ENCODE measurements at regions not wholly inside any gene's neighbourhood (a gene's known extent, or its start where the extent isn't known, plus 50 kb on each side); places are given as distances from the start of the nearest gene placed in this dataset.
A peak's percentile ranks its signal among the peaks of the same experiment; 100 is the strongest.

DNA sequence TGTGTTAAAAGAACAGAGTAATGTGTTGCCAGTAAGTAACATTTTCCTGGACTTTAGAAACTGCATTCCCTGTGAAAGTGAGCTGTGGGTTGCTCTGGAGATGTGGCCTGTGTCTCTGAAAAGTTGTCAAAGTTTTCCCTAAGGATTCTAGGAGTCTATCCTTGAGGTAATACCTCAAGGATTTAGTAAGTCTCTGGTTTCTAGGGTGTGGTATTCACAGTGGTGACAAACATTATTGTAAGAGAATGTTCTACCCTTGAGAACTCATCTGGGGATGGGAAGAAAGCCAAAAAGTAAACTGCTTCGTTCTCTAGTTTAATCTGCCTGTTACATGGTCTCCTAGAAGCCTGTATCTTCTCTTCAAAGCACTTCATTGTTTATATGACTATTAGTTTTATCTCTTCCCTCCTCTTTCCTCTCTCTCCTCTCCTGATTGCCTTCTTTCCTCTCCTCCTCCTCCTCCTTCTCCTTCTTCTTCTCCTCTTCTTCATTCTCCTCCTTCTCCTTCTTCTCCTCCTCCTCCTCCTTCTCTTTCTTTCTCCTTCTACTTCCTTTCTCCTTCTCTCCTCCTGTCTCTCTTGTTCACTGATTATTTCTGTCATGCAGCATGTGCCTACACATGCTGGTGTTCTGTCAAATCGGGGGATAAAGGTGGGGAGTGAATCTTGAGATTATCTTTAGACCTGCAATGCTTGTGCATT is 321.3 kb downstream of the PTTG2 start:
- H3K36me3 Mint-ChIP-seq (ENCODE audit: low read depth), result no peaks in the 10 kb centered on the region
- ATAC-seq, result no peak
- peaks cover 4% of the 10 kb centered on the region for H3K4me1 Mint-ChIP-seq (ENCODE audit: low read depth)
- no peak for TF ChIP-seq CTCF (IDR thresholded peaks at IDR 0.05)
- H3K27ac Mint-ChIP-seq, result no peak overlapping the region
- DNase-seq, result no peak
- H3K4me3 Mint-ChIP-seq, result no peak overlapping the region
- H3K27me3 Mint-ChIP-seq, result no peaks in the 10 kb centered on the region
- POLR2A ChIA-PET, result no interaction called here
- CTCF ChIA-PET, result interaction anchor here (1.0 kb wide), 1 partner anchor 101 kb away, joined by 4 read pairs; no protein-coding TSS in a partner anchor
- intact Hi-C loops (cut with micrococcal nuclease), result no loop called here
- no peaks in the 10 kb centered on the region for H3K9me3 Mint-ChIP-seq

GRCh38 chr4:38283724-38284123 is 323.5 kb downstream of the PTTG2 start:
- DNase-seq (no peak), ATAC-seq (peak; percentile 53)
- ChIA-PET POLR2A (no interaction called here), CTCF (interaction anchor here (0.8 to 1.5 kb wide), 3 partner anchors 10 to 391 kb away, joined by 3 to 5 read pairs (median 3); no protein-coding TSS in a partner anchor)
- no peaks in the 10 kb centered on the region for H3K27me3 Mint-ChIP-seq
- TF ChIP-seq CTCF (IDR thresholded peaks at IDR 0.05), result no peak
- no peak overlapping the region for H3K27ac Mint-ChIP-seq
- peaks cover 4% of the 10 kb centered on the region for H3K4me1 Mint-ChIP-seq (ENCODE audit: low read depth)
- H3K9me3 Mint-ChIP-seq, result no peaks in the 10 kb centered on the region
- H3K36me3 Mint-ChIP-seq (ENCODE audit: low read depth), result no peaks in the 10 kb centered on the region
- H3K4me3 Mint-ChIP-seq, result no peak overlapping the region
- intact Hi-C loops (cut with micrococcal nuclease), result no loop called here

DNA sequence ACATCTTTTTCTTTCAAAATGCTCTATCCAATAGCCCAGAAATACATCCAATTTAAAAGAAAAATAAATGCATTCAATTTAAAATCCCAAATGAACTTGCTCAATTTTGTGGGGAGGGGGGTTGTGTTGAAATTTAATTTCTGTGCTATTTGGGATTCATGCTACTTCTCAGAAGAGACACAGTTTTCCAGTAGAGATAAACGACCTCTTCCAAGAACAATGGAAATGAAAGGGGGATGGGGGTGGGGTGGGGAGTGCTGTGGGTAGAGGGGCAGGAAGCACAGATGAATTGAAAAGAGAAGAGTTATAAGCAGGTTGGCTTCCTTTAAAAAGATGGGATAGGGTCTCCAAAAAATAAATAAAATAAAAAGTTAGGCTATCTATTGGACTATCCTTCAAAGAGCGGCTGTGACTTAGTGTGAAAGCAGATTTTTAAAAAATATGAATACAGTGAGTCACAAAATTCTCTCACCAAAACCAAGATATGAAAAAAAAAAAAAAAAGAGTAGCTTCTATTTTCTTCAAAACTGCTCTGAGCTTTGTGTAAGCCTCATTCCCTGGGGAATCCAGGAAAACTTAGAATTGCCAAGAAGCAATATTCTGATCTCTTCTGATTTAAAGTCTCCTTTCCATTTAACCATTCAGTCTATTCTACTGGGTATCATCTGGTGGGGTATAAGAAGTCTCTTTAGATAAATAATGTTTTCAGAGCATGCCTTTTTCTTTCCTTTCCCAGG is 324.3 kb downstream of the PTTG2 start:
- peaks cover 4% of the 10 kb centered on the region for H3K4me1 Mint-ChIP-seq (ENCODE audit: low read depth)

GRCh38 chr4:38287101-38287851 is 327.1 kb downstream of the PTTG2 start:
- no peak for TF ChIP-seq CTCF (IDR thresholded peaks at IDR 0.05)
- DNase-seq (no peak), ATAC-seq (no peak)
- ChIA-PET POLR2A (no interaction called here), CTCF (no interaction called here)
- H3K36me3 Mint-ChIP-seq (ENCODE audit: low read depth), result no peaks in the 10 kb centered on the region
- no peak overlapping the region for H3K4me3 Mint-ChIP-seq
- no peaks in the 10 kb centered on the region for H3K9me3 Mint-ChIP-seq
- peaks cover 4% of the 10 kb centered on the region for H3K4me1 Mint-ChIP-seq (ENCODE audit: low read depth)
- H3K27ac Mint-ChIP-seq, result no peak overlapping the region
- intact Hi-C loops (cut with micrococcal nuclease), result no loop called here
- no peaks in the 10 kb centered on the region for H3K27me3 Mint-ChIP-seq

More for the DNA sequence above, 324.3 kb downstream of the PTTG2 start:
- H3K9me3 Mint-ChIP-seq, result no peaks in the 10 kb centered on the region
- no peak overlapping the region for H3K27ac Mint-ChIP-seq
- DNase-seq, result no peak
- no peak overlapping the region for H3K4me3 Mint-ChIP-seq
- ChIA-PET POLR2A (interaction anchor here (0.6 kb wide), 1 partner anchor 410 kb away, joined by 3 read pairs; no protein-coding TSS in a partner anchor), CTCF (no interaction called here)
- intact Hi-C loops (cut with micrococcal nuclease), result no loop called here
- no peaks in the 10 kb centered on the region for H3K27me3 Mint-ChIP-seq
- no peaks in the 10 kb centered on the region for H3K36me3 Mint-ChIP-seq (ENCODE audit: low read depth)
- no peak for TF ChIP-seq CTCF (IDR thresholded peaks at IDR 0.05)
- ATAC-seq, result no peak

Measured in activated CD8-positive, alpha-beta T cell treated with anti-CD3 and anti-CD28 coated beads for 36 hours (primary cell).